ENCODE measurements at regions not wholly inside any gene's neighbourhood (a gene's known extent, or its start where the extent isn't known, plus 50 kb on each side); places are given as distances from the start of the nearest gene placed in this dataset.

DNA sequence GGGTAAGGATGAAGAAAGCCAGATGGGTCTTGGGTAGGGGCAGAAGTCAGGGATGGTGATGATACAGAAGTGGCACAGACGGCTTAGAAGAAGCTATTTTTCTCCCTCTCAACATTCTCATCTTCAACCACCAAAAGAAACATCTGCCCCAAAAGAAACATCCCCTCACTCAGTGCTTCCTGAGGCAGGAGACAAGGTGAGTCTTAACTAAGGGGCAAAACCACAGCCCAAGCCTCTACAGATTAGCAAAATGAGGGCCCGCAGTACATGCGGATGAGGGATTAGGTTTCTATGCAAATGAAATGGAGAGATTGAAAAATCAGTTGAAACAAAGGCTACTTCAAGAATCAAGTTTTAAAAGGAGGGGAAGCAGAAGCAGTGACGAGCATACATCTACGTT lies 241.3 kb upstream of the CCDC196 start:
- H3K27ac Mint-ChIP-seq = no peak overlapping the region
- no peaks in the 10 kb centered on the region for H3K36me3 Mint-ChIP-seq
- no peaks in the 10 kb centered on the region for H3K27me3 Mint-ChIP-seq (ENCODE audit: insufficient read depth, low read depth)
- H3K79me2 ChIP-seq (ENCODE audit: low read depth) = no peaks in the 10 kb centered on the region
- H3K27me3 ChIP-seq = no peaks in the 10 kb centered on the region
- H3K36me3 ChIP-seq = no peaks in the 10 kb centered on the region
- H2AFZ ChIP-seq (replicated peaks) = no peak overlapping the region
- DNase-seq (ENCODE audit: low spot score) = no peak
- no peak overlapping the region for H3K9ac ChIP-seq
- H3K4me3 Mint-ChIP-seq = no peak overlapping the region
- H3F3A ChIP-seq (ENCODE audit: low read depth) = no peaks in the 10 kb centered on the region
- no peaks in the 10 kb centered on the region for H4K20me1 ChIP-seq (ENCODE audit: low read depth)
- no peaks in the 10 kb centered on the region for H3K9me3 Mint-ChIP-seq
- TF ChIP-seq EZH2phosphoT487 (IDR thresholded peaks at IDR 0.05) = no peak
- no peak for TF ChIP-seq CTCF (IDR thresholded peaks at IDR 0.05)
- TF ChIP-seq EZH2 (IDR thresholded peaks at IDR 0.05) = no peak
- H3K9me3 ChIP-seq (ENCODE audit: low read depth) = no peaks in the 10 kb centered on the region
- no peak overlapping the region for H3K4me2 ChIP-seq
- H3K4me3 ChIP-seq = no peak overlapping the region
- no peak overlapping the region for H3K27ac ChIP-seq
- peaks cover 6% of the 10 kb centered on the region for H3K4me1 Mint-ChIP-seq
- H3K4me1 ChIP-seq = peaks cover 4% of the 10 kb centered on the region

- Histone ChIP-seq H3K4me1 (peaks cover 4% of the 10 kb centered on the region), H3K27me3 (no peaks in the 10 kb centered on the region), H2AFZ (replicated peaks) (no peak overlapping the region), H3K36me3 (no peaks in the 10 kb centered on the region), H3F3A (ENCODE audit: low read depth) (no peaks in the 10 kb centered on the region), H3K9me3 (ENCODE audit: low read depth) (no peaks in the 10 kb centered on the region), H3K9ac (no peak overlapping the region), H3K79me2 (ENCODE audit: low read depth) (no peaks in the 10 kb centered on the region), H3K4me3 (no peak overlapping the region), H4K20me1 (ENCODE audit: low read depth) (no peaks in the 10 kb centered on the region), H3K4me2 (no peak overlapping the region), H3K27ac (no peak overlapping the region)
- no peak overlapping the region for H3K4me3 Mint-ChIP-seq
- peaks cover 2% of the 10 kb centered on the region for H3K4me1 Mint-ChIP-seq
- no peaks in the 10 kb centered on the region for H3K27me3 Mint-ChIP-seq (ENCODE audit: insufficient read depth, low read depth)
- no peaks in the 10 kb centered on the region for H3K9me3 Mint-ChIP-seq
- TF ChIP-seq CTCF (IDR thresholded peaks at IDR 0.05) (no peak), EZH2phosphoT487 (IDR thresholded peaks at IDR 0.05) (no peak), EZH2 (IDR thresholded peaks at IDR 0.05) (no peak)
- H3K36me3 Mint-ChIP-seq = no peaks in the 10 kb centered on the region
- H3K27ac Mint-ChIP-seq = no peak overlapping the region
- DNase-seq (ENCODE audit: low spot score) = no peak
Measured at GRCh38 chr14:66247662-66248193, 238.4 kb upstream of the CCDC196 start.

DNA sequence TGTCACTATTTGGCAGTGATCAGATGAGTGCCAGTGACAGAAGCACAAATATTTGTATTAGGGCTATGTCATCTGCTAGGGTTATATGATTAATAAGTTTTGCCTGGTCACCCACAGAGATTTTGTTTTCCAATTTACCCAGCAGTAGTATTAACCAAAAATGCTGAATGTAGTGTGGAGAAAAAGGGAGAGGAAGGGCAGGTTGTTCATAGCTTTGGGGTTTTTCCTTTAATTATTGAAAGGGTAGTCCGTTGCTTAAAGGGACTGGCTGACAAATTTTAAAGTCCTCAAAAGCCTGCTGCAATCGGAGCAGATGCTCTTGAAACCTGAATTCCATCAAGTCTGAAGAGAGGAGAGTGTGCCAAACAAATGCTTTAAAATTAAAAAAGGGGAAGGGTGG lies 237.9 kb upstream of the CCDC196 start:
- Histone ChIP-seq H3K27ac (no peak overlapping the region), H3K79me2 (ENCODE audit: low read depth) (no peaks in the 10 kb centered on the region), H3K36me3 (no peaks in the 10 kb centered on the region), H2AFZ (replicated peaks) (no peak overlapping the region), H3K4me2 (no peak overlapping the region), H3K9me3 (ENCODE audit: low read depth) (no peaks in the 10 kb centered on the region), H3F3A (ENCODE audit: low read depth) (no peaks in the 10 kb centered on the region), H3K4me1 (peaks cover 4% of the 10 kb centered on the region), H3K27me3 (no peaks in the 10 kb centered on the region), H3K4me3 (no peak overlapping the region), H3K9ac (no peak overlapping the region), H4K20me1 (ENCODE audit: low read depth) (no peaks in the 10 kb centered on the region)
- H3K4me1 Mint-ChIP-seq = no peaks in the 10 kb centered on the region
- DNase-seq (ENCODE audit: low spot score) = no peak
- no peaks in the 10 kb centered on the region for H3K36me3 Mint-ChIP-seq
- H3K4me3 Mint-ChIP-seq = no peak overlapping the region
- H3K27me3 Mint-ChIP-seq (ENCODE audit: insufficient read depth, low read depth) = no peaks in the 10 kb centered on the region
- H3K9me3 Mint-ChIP-seq = no peaks in the 10 kb centered on the region
- TF ChIP-seq EZH2 (IDR thresholded peaks at IDR 0.05) (no peak), CTCF (IDR thresholded peaks at IDR 0.05) (no peak), EZH2phosphoT487 (IDR thresholded peaks at IDR 0.05) (no peak)
- no peak overlapping the region for H3K27ac Mint-ChIP-seq

All from neural progenitor cell (in vitro differentiated cells).